ENCODE measurements at regions not wholly inside any gene's neighbourhood (a gene's known extent, or its start where the extent isn't known, plus 50 kb on each side); places are given as distances from the start of the nearest gene placed in this dataset.

DNA sequence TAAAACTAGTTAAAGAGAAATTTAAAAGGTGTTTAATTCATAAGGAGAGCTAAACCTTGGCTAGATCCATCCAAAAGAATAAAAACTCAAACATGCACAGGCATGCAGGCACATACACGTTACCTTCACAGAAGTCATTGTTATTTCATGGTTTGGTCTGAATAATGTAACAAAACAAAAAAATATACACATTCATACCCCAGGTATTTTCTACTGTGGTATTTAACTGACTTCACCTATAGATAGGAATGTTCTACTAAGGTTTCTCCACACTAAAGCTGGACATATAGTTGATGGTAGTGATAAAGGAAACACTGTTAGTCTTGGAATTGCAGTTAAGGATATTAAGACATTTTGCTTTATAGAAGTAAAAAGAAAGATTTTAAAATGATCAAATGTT, 283.6 kb upstream of the PCDH10 start (continued):
- TF ChIP-seq, protein P1, sequence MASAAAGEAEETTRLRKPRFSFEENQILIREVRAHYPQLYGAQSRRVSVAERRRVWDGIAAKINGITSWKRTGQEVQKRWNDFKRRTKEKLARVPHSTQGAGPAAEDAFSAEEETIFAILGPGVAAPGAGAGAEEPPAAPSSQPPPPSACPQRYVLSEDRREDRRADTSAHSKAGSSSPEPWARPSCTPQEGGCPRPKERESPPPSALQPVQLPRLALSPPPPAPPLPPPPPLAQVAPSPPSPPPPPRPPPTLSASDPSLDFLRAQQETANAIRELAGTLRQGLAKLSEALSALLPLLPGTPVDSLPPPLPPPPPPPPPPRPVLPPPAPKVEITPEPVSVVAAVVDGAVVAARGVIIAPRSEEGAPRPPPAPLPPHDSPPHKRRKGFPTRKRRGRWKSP (CRISPR knock-in tag; IDR thresholded peaks at IDR 0.05) = no peak
- TF ChIP-seq ZNF569 (CRISPR knock-in tag; IDR thresholded peaks at IDR 0.05; ENCODE audit: borderline replicate concordance) (no peak), GPN1 (CRISPR knock-in tag; IDR thresholded peaks at IDR 0.05; ENCODE audit: borderline replicate concordance) (no peak)

DNA sequence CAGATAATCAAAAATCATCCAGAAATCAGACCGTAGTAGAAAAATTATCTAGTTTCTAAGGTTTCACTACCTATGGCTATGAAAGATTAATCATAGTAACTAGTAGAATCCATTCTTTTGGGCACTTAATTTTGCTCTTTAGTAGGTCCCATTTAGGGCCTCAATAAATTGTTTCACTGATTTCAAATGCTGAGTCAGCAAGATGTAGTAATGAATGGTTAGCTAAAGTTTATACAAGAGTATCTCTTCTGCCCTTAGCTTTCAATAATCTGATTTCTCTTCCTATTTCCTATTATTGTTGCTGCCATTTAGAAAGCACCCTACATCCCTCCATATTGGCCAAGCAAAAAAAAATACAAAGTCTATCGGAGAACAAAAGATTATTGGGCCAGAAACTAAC, 283.2 kb upstream of the PCDH10 start:
- H3K27ac ChIP-seq (ENCODE audit: extremely low read length, insufficient read depth, low read length) = no peak overlapping the region
- no peak overlapping the region for H3K9ac ChIP-seq (ENCODE audit: insufficient read depth, low read depth, low read length)
- DNase-seq (ENCODE audit: low spot score) = no peak
- intact Hi-C loops (cut with micrococcal nuclease; ENCODE audit: unreplicated experiment) (no loop called here), in situ Hi-C loops (cut with HindIII; ENCODE audit: extremely low pct_ligation_motif_present, low pct_unique_long_range_greater_than_20kb) (no loop called here)
- CTCF ChIA-PET (ENCODE audit: low intra/inter-chr PET ratio, low total read pairs) = no interaction called here
- H3K4me2 ChIP-seq (ENCODE audit: low read depth, low read length) = no peak overlapping the region
- no TSS peak for BruUV-seq (replicated peaks)
- FAIRE-seq = no peak
- ATAC-seq = no peak
- WGBS (ENCODE audit: low lambda C conversion rate) = 31% methylated on average over 2 of the region's 2 CpGs
- POLR2A ChIA-PET = no interaction called here
- H3K79me2 ChIP-seq (ENCODE audit: insufficient read depth, low read length) = no peaks in the 10 kb centered on the region
- no peaks in the 10 kb centered on the region for H3K4me1 ChIP-seq (ENCODE audit: insufficient read depth, low read length)
- H4K20me1 ChIP-seq (ENCODE audit: insufficient read depth, low read length) = no peaks in the 10 kb centered on the region
- no peaks in the 10 kb centered on the region for H3K27me3 ChIP-seq (ENCODE audit: control insufficient read depth in 1 of 2, insufficient read depth in 2 of 2, low read length in 2 of 2)
- H3K9me3 ChIP-seq (ENCODE audit: low read length) = no peaks in the 10 kb centered on the region
- no peaks in the 10 kb centered on the region for H3K36me3 ChIP-seq (replicated peaks in 1 of 2; ENCODE audit: control insufficient read depth in 1 of 2, insufficient read depth in 2 of 2, low read length in 2 of 2)
- no peak overlapping the region for H2AFZ ChIP-seq (ENCODE audit: low read length)
- no peak overlapping the region for H3K4me3 ChIP-seq (replicated peaks in 1 of 3; ENCODE audit: insufficient read depth in 1 of 3, low read depth in 2 of 3, low read length in 3 of 3)
- TF ChIP-seq ZNF124 (CRISPR knock-in tag; IDR thresholded peaks at IDR 0.05) = no peak
- no peak for TF ChIP-seq HNRNPK (IDR thresholded peaks at IDR 0.05; ENCODE audit: low read depth, low read length, poor library complexity, severe bottlenecking)
- TF ChIP-seq, protein P2, sequence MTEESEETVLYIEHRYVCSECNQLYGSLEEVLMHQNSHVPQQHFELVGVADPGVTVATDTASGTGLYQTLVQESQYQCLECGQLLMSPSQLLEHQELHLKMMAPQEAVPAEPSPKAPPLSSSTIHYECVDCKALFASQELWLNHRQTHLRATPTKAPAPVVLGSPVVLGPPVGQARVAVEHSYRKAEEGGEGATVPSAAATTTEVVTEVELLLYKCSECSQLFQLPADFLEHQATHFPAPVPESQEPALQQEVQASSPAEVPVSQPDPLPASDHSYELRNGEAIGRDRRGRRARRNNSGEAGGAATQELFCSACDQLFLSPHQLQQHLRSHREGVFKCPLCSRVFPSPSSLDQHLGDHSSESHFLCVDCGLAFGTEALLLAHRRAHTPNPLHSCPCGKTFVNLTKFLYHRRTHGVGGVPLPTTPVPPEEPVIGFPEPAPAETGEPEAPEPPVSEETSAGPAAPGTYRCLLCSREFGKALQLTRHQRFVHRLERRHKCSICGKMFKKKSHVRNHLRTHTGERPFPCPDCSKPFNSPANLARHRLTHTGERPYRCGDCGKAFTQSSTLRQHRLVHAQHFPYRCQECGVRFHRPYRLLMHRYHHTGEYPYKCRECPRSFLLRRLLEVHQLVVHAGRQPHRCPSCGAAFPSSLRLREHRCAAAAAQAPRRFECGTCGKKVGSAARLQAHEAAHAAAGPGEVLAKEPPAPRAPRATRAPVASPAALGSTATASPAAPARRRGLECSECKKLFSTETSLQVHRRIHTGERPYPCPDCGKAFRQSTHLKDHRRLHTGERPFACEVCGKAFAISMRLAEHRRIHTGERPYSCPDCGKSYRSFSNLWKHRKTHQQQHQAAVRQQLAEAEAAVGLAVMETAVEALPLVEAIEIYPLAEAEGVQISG (CRISPR knock-in tag; IDR thresholded peaks at IDR 0.05) = no peak
- TF ChIP-seq, protein P3, sequence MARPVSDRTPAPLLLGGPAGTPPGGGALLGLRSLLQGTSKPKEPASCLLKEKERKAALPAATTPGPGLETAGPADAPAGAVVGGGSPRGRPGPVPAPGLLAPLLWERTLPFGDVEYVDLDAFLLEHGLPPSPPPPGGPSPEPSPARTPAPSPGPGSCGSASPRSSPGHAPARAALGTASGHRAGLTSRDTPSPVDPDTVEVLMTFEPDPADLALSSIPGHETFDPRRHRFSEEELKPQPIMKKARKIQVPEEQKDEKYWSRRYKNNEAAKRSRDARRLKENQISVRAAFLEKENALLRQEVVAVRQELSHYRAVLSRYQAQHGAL (CRISPR knock-in tag; IDR thresholded peaks at IDR 0.05; ENCODE audit: not compliant biosample characterization) = no peak
- TF ChIP-seq, protein P4, sequence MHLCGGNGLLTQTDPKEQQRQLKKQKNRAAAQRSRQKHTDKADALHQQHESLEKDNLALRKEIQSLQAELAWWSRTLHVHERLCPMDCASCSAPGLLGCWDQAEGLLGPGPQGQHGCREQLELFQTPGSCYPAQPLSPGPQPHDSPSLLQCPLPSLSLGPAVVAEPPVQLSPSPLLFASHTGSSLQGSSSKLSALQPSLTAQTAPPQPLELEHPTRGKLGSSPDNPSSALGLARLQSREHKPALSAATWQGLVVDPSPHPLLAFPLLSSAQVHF (CRISPR knock-in tag; IDR thresholded peaks at IDR 0.05) = no peak
- peak; percentile 98 for TF ChIP-seq MAFF (IDR thresholded peaks at IDR 0.05; ENCODE audit: low read depth, low read length)
- TF ChIP-seq, protein P5, sequence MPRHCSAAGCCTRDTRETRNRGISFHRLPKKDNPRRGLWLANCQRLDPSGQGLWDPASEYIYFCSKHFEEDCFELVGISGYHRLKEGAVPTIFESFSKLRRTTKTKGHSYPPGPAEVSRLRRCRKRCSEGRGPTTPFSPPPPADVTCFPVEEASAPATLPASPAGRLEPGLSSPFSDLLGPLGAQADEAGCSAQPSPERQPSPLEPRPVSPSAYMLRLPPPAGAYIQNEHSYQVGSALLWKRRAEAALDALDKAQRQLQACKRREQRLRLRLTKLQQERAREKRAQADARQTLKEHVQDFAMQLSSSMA (CRISPR knock-in tag; IDR thresholded peaks at IDR 0.05) = no peak
- TF ChIP-seq, protein P6, sequence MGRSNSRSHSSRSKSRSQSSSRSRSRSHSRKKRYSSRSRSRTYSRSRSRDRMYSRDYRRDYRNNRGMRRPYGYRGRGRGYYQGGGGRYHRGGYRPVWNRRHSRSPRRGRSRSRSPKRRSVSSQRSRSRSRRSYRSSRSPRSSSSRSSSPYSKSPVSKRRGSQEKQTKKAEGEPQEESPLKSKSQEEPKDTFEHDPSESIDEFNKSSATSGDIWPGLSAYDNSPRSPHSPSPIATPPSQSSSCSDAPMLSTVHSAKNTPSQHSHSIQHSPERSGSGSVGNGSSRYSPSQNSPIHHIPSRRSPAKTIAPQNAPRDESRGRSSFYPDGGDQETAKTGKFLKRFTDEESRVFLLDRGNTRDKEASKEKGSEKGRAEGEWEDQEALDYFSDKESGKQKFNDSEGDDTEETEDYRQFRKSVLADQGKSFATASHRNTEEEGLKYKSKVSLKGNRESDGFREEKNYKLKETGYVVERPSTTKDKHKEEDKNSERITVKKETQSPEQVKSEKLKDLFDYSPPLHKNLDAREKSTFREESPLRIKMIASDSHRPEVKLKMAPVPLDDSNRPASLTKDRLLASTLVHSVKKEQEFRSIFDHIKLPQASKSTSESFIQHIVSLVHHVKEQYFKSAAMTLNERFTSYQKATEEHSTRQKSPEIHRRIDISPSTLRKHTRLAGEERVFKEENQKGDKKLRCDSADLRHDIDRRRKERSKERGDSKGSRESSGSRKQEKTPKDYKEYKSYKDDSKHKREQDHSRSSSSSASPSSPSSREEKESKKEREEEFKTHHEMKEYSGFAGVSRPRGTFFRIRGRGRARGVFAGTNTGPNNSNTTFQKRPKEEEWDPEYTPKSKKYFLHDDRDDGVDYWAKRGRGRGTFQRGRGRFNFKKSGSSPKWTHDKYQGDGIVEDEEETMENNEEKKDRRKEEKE (IDR thresholded peaks at IDR 0.05) = no peak
- TF ChIP-seq, protein P7, sequence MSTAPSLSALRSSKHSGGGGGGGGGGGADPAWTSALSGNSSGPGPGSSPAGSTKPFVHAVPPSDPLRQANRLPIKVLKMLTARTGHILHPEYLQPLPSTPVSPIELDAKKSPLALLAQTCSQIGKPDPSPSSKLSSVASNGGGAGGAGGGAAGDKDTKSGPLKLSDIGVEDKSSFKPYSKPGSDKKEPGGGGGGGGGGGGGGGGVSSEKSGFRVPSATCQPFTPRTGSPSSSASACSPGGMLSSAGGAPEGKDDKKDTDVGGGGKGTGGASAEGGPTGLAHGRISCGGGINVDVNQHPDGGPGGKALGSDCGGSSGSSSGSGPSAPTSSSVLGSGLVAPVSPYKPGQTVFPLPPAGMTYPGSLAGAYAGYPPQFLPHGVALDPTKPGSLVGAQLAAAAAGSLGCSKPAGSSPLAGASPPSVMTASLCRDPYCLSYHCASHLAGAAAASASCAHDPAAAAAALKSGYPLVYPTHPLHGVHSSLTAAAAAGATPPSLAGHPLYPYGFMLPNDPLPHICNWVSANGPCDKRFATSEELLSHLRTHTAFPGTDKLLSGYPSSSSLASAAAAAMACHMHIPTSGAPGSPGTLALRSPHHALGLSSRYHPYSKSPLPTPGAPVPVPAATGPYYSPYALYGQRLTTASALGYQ (CRISPR knock-in tag; IDR thresholded peaks at IDR 0.05) = no peak

All from HepG2 (cell line).